HG03196 (cell line): ENCODE measurements at regions not wholly inside any gene's neighbourhood (a gene's known extent, or its start where the extent isn't known, plus 50 kb on each side); places are given as distances from the start of the nearest gene placed in this dataset.
"Not testable (repeated sequence)": the region's sequence is repeated elsewhere in the genome, so short reads cannot be mapped to it uniquely, and the experiment has no call there.

Experiments used
- ATAC-seq: cut with Tn5 transposase; IDR thresholded peaks from one replicate; pipeline ENCODE4 v1.9.1; 2021; ENCODE audit not compliant: unreplicated experiment

- no peak for ATAC-seq
These were observed 1146.8 kb downstream of the UQCRFS1 start for GRCh38 chr19:28066161-28066560.

GRCh38 chr19:28065026-28065425 is 1147.9 kb downstream of the UQCRFS1 start:
- ATAC-seq = no peak

- ATAC-seq = no peak
These were observed 1149.2 kb downstream of the UQCRFS1 start for GRCh38 chr19:28063702-28064101.

GRCh38 chr19:28061111-28061510 is 1151.8 kb downstream of the UQCRFS1 start:
- no peak for ATAC-seq

- ATAC-seq = not testable (repeated sequence)
These were observed 1155.9 kb downstream of the UQCRFS1 start for GRCh38 chr19:28057026-28057425.

- ATAC-seq = no peak
These were observed 1161.9 kb downstream of the UQCRFS1 start for GRCh38 chr19:28051047-28051446.

GRCh38 chr19:28049875-28050274 is 1163.1 kb downstream of the UQCRFS1 start:
- no peak for ATAC-seq

- ATAC-seq = no peak
These were observed 1166.0 kb downstream of the UQCRFS1 start for GRCh38 chr19:28046932-28047331.

- ATAC-seq = no peak
These were observed 1167.3 kb downstream of the UQCRFS1 start for GRCh38 chr19:28045621-28046020.

GRCh38 chr19:28044477-28044876 is 1168.5 kb downstream of the UQCRFS1 start:
- ATAC-seq = no peak

GRCh38 chr19:28042516-28042915 is 1170.4 kb downstream of the UQCRFS1 start:
- no peak for ATAC-seq

- ATAC-seq = no peak
These were observed 1173.1 kb downstream of the UQCRFS1 start for GRCh38 chr19:28039677-28040381.

- no peak for ATAC-seq
These were observed 1175.8 kb downstream of the UQCRFS1 start for GRCh38 chr19:28037186-28037585.

GRCh38 chr19:28036486-28036885 is 1176.5 kb downstream of the UQCRFS1 start:
- ATAC-seq = no peak

- ATAC-seq = no peak
These were observed 1178.0 kb downstream of the UQCRFS1 start for GRCh38 chr19:28034936-28035335.

- no peak for ATAC-seq
These were observed 1184.0 kb downstream of the UQCRFS1 start for GRCh38 chr19:28028881-28029444.

- ATAC-seq = no peak
These were observed 1185.8 kb downstream of the UQCRFS1 start for GRCh38 chr19:28027116-28027515.

GRCh38 chr19:28026636-28027035 is 1186.3 kb downstream of the UQCRFS1 start:
- ATAC-seq = no peak

- ATAC-seq = no peak
These were observed 1188.0 kb downstream of the UQCRFS1 start for GRCh38 chr19:28024920-28025319.

- no peak for ATAC-seq
These were observed 1189.9 kb downstream of the UQCRFS1 start for GRCh38 chr19:28023064-28023463.

- ATAC-seq = no peak
These were observed 1190.4 kb downstream of the UQCRFS1 start for GRCh38 chr19:28022506-28022905.

- no peak for ATAC-seq
These were observed 1191.4 kb downstream of the UQCRFS1 start for GRCh38 chr19:28021259-28022185.
